ENCODE measurements at regions not wholly inside any gene's neighbourhood (a gene's known extent, or its start where the extent isn't known, plus 50 kb on each side); places are given as distances from the start of the nearest gene placed in this dataset.

DNA sequence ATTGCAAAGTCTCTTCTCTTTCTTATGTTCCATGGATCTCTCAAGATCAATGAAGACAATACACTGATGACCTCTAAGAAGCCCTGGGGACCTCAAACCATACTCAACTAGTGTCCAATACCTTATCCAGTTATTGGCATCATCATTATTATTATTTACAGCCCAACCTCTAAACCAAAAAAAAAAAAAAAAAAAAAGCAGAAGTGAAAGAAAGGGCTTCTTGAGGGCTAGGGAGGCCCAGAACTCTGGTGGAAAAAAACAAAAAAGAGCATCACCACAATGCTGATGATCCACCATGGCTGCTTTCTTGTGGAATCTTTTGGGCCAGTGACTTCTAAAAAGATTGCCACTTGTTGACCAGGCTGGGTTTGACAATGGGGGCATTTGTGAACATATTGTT, 324.9 kb downstream of the LPIN1 start:
- no peak for TF ChIP-seq POLR2A (IDR thresholded peaks at IDR 0.05)
- TF ChIP-seq, protein P1, sequence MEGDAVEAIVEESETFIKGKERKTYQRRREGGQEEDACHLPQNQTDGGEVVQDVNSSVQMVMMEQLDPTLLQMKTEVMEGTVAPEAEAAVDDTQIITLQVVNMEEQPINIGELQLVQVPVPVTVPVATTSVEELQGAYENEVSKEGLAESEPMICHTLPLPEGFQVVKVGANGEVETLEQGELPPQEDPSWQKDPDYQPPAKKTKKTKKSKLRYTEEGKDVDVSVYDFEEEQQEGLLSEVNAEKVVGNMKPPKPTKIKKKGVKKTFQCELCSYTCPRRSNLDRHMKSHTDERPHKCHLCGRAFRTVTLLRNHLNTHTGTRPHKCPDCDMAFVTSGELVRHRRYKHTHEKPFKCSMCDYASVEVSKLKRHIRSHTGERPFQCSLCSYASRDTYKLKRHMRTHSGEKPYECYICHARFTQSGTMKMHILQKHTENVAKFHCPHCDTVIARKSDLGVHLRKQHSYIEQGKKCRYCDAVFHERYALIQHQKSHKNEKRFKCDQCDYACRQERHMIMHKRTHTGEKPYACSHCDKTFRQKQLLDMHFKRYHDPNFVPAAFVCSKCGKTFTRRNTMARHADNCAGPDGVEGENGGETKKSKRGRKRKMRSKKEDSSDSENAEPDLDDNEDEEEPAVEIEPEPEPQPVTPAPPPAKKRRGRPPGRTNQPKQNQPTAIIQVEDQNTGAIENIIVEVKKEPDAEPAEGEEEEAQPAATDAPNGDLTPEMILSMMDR (IDR thresholded peaks at IDR 0.05): no peak

All from suprapubic skin (tissue), 3 donors.